ENCODE measurements at regions not wholly inside any gene's neighbourhood (a gene's known extent, or its start where the extent isn't known, plus 50 kb on each side); places are given as distances from the start of the nearest gene placed in this dataset.

GRCh38 chr10:33843379-33843778, 508.9 kb upstream of the NRP1 start:
- TF ChIP-seq POLR2A (IDR thresholded peaks at IDR 0.05) = no peak
- TF ChIP-seq CTCF (IDR thresholded peaks at IDR 0.05) = no peak
- DNase-seq = no peak
- no peaks in the 10 kb centered on the region for H3K4me1 ChIP-seq
- no peak overlapping the region for H3K27ac ChIP-seq
- no peaks in the 10 kb centered on the region for H3K36me3 ChIP-seq
- no peaks in the 10 kb centered on the region for H3K27me3 ChIP-seq
- intact Hi-C loops (cut with DNase I; ENCODE audit: low total_unique reads) = no loop called here
- no peak overlapping the region for H3K4me3 ChIP-seq
- H3K9me3 ChIP-seq = no peaks in the 10 kb centered on the region

GRCh38 chr10:33841678-33842077, 507.2 kb upstream of the NRP1 start:
- intact Hi-C loops (cut with DNase I; ENCODE audit: low total_unique reads) = no loop called here

GRCh38 chr10:33838731-33839130, 504.3 kb upstream of the NRP1 start:
- no peaks in the 10 kb centered on the region for H3K9me3 ChIP-seq
- intact Hi-C loops (cut with DNase I; ENCODE audit: low total_unique reads) = no loop called here
- no peak overlapping the region for H3K27ac ChIP-seq
- no peak for DNase-seq
- H3K36me3 ChIP-seq = no peaks in the 10 kb centered on the region
- TF ChIP-seq POLR2A (IDR thresholded peaks at IDR 0.05) (no peak), CTCF (IDR thresholded peaks at IDR 0.05) (no peak)
- no peaks in the 10 kb centered on the region for H3K4me1 ChIP-seq
- H3K27me3 ChIP-seq = no peaks in the 10 kb centered on the region
- H3K4me3 ChIP-seq = no peak overlapping the region

More at GRCh38 chr10:33841678-33842077, 507.2 kb upstream of the NRP1 start:
- Histone ChIP-seq H3K4me3 (no peak overlapping the region), H3K9me3 (no peaks in the 10 kb centered on the region), H3K27ac (no peak overlapping the region), H3K36me3 (no peaks in the 10 kb centered on the region), H3K27me3 (no peaks in the 10 kb centered on the region), H3K4me1 (no peaks in the 10 kb centered on the region)
- TF ChIP-seq POLR2A (IDR thresholded peaks at IDR 0.05) (no peak), CTCF (IDR thresholded peaks at IDR 0.05) (no peak)
- DNase-seq = no peak

- intact Hi-C loops (cut with DNase I; ENCODE audit: low total_unique reads) = no loop called here
- DNase-seq = no peak
- no peaks in the 10 kb centered on the region for H3K9me3 ChIP-seq
- no peaks in the 10 kb centered on the region for H3K4me1 ChIP-seq
- H3K4me3 ChIP-seq = no peak overlapping the region
- H3K27ac ChIP-seq = no peak overlapping the region
- H3K27me3 ChIP-seq = no peaks in the 10 kb centered on the region
- no peaks in the 10 kb centered on the region for H3K36me3 ChIP-seq
- TF ChIP-seq POLR2A (IDR thresholded peaks at IDR 0.05) (no peak), CTCF (IDR thresholded peaks at IDR 0.05) (no peak)
These were observed 503.3 kb upstream of the NRP1 start for GRCh38 chr10:33837736-33838135.

GRCh38 chr10:33835556-33835955, 501.1 kb upstream of the NRP1 start:
- intact Hi-C loops (cut with DNase I; ENCODE audit: low total_unique reads) = no loop called here
- H3K27ac ChIP-seq = no peak overlapping the region
- H3K4me3 ChIP-seq = no peak overlapping the region
- no peaks in the 10 kb centered on the region for H3K27me3 ChIP-seq
- TF ChIP-seq POLR2A (IDR thresholded peaks at IDR 0.05) = no peak
- no peak for TF ChIP-seq CTCF (IDR thresholded peaks at IDR 0.05)
- DNase-seq = no peak
- no peaks in the 10 kb centered on the region for H3K4me1 ChIP-seq
- H3K9me3 ChIP-seq = no peaks in the 10 kb centered on the region
- H3K36me3 ChIP-seq = no peaks in the 10 kb centered on the region

Measured in uterus (tissue), 3 donors.